Astrocyte (in vitro differentiated cells and primary cell): ENCODE measurements at regions not wholly inside any gene's neighbourhood (a gene's known extent, or its start where the extent isn't known, plus 50 kb on each side); places are given as distances from the start of the nearest gene placed in this dataset.

Experiments
- CTCF ChIP-seq: IDR thresholded peaks from 2 replicates; pipeline ENCODE4 v1.5.1; 2011; ENCODE audit warnings: low read depth, mild to moderate bottlenecking, inconsistent platforms, low read length, moderate library complexity; ENCODE audit not compliant: insufficient read depth
- EZH2 ChIP-seq: IDR thresholded peaks from 2 replicates; pipeline ENCODE4 v1.6.1; 2012; ENCODE audit warnings: mild to moderate bottlenecking, low read length, inconsistent platforms; ENCODE audit not compliant: insufficient read depth

- TF ChIP-seq CTCF = no peak
- TF ChIP-seq EZH2 = no peak
These were observed 184.0 kb upstream of the ADCY1 start for GRCh38 chr7:45390180-45390579.
